ENCODE measurements at regions not wholly inside any gene's neighbourhood (a gene's known extent, or its start where the extent isn't known, plus 50 kb on each side); places are given as distances from the start of the nearest gene placed in this dataset.
A peak's percentile ranks its signal among the peaks of the same experiment; 100 is the strongest.

DNA sequence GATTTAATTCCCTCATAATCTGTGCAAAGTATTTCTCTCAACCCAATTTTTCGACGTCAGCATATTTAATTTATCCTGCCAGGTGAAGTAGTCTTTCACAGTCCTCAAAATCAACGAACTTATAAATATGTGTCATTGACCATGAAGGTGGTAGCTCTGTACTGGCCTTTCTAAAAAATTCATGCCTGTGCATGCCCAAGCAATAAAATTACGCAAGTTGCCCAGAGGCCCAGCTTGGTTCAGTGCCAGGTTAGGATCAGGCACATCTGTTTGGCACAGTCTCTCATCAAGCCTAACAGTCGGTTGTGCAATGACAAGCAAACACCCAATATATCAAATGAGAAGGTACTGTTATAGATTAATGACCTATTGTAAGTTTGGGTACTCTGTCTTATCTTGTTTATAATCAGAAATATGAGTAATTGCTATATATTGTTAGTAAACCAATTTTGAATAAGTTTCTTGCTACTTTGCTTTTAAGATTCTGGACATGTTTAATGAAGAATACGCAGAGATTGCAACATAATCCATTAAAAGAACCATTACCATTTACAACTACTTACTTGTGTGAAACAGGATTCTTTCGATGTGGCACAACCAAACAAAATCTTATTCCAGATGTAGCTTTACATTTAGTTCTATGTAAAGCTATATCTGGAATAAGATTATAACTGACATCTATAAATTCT lies 159.0 kb upstream of the IL12A start:
- Histone ChIP-seq H3K4me3 (no peak overlapping the region), H3K27me3 (ENCODE audit: low read depth) (no peaks in the 10 kb centered on the region), H3K4me1 (peaks cover 39% of the 10 kb centered on the region), H3K9me3 (replicated peaks) (no peaks in the 10 kb centered on the region), H3K36me3 (no peaks in the 10 kb centered on the region), H3K27ac (replicated peaks) (peak overlapping the region; percentile 70)
- TF ChIP-seq, protein P1, sequence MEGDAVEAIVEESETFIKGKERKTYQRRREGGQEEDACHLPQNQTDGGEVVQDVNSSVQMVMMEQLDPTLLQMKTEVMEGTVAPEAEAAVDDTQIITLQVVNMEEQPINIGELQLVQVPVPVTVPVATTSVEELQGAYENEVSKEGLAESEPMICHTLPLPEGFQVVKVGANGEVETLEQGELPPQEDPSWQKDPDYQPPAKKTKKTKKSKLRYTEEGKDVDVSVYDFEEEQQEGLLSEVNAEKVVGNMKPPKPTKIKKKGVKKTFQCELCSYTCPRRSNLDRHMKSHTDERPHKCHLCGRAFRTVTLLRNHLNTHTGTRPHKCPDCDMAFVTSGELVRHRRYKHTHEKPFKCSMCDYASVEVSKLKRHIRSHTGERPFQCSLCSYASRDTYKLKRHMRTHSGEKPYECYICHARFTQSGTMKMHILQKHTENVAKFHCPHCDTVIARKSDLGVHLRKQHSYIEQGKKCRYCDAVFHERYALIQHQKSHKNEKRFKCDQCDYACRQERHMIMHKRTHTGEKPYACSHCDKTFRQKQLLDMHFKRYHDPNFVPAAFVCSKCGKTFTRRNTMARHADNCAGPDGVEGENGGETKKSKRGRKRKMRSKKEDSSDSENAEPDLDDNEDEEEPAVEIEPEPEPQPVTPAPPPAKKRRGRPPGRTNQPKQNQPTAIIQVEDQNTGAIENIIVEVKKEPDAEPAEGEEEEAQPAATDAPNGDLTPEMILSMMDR (IDR thresholded peaks at IDR 0.05; ENCODE audit: borderline replicate concordance) = no peak
- intact Hi-C loops (cut with micrococcal nuclease) = loop anchor here (5.0 to 10.0 kb wide), 2 partner anchors 55 to 163 kb away; no protein-coding TSS in a partner anchor
- peak; percentile 42 for DNase-seq

DNA sequence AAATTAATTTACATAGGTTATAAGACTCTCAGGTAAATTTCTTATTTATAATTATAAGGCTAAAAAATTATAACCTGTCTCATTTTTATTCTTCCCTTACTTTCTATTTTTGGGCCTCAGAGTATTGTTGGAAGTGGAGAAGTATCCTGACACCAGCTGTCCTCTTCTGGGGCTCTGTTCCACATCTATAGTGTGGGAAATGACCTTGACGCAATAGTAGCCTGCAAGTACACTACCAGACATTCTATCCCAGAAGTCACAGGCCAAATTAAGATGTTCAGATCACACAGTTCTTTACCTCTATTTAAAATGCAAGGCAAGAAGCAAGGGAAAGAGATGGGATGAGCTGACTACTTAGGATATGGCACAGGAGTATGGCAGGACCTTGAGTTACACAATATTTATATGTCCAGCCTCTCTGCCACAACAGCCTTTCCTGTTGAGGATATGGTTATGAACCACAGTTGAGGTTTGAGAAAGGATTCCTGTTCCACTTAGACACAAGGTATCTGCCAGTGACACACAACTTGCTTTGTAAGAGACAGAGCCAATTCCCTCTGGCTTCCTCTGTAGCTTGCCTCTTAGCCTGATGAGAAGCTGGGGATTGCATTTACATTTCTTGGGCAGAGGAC lies 158.0 kb upstream of the IL12A start:
- no peaks in the 10 kb centered on the region for H3K27me3 ChIP-seq (ENCODE audit: low read depth)
- intact Hi-C loops (cut with micrococcal nuclease) = loop anchor here (10.0 kb wide), 1 partner anchor 54 kb away; no protein-coding TSS in a partner anchor
- H3K4me1 ChIP-seq = peaks cover 30% of the 10 kb centered on the region
- no peak overlapping the region for H3K4me3 ChIP-seq
- TF ChIP-seq, protein P1 (IDR thresholded peaks at IDR 0.05; ENCODE audit: borderline replicate concordance) = no peak
- no peaks in the 10 kb centered on the region for H3K9me3 ChIP-seq (replicated peaks)
- DNase-seq = no peak
- no peaks in the 10 kb centered on the region for H3K36me3 ChIP-seq
- H3K27ac ChIP-seq (replicated peaks) = peak overlapping the region; percentile 70

DNA sequence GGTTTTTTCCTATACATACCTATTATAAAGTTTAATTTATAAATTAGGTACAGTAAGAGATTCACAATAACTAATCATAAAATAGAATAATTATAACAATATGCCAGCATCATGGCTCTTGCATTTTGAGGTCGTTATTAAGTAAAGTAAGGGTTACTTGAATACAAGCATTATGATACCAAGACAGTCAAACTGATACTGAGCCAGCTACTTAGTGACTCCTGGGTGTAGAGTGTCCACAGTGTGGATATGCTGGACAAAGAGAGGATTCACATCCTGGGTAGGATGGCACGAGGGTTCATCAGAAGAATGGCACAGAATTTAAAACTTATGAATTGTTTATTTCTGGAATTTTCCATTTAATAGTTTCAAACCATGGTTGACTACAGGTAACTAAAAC lies 157.2 kb upstream of the IL12A start:
- TF ChIP-seq, protein P1 (IDR thresholded peaks at IDR 0.05; ENCODE audit: borderline replicate concordance) = no peak
- Histone ChIP-seq H3K4me1 (peaks cover 36% of the 10 kb centered on the region), H3K4me3 (no peak overlapping the region), H3K36me3 (no peaks in the 10 kb centered on the region), H3K9me3 (replicated peaks) (no peaks in the 10 kb centered on the region), H3K27me3 (ENCODE audit: low read depth) (no peaks in the 10 kb centered on the region), H3K27ac (replicated peaks) (no peak overlapping the region)
- no peak for DNase-seq
- intact Hi-C loops (cut with micrococcal nuclease) = loop anchor here (10.0 kb wide), 1 partner anchor 53 kb away; no protein-coding TSS in a partner anchor

DNA sequence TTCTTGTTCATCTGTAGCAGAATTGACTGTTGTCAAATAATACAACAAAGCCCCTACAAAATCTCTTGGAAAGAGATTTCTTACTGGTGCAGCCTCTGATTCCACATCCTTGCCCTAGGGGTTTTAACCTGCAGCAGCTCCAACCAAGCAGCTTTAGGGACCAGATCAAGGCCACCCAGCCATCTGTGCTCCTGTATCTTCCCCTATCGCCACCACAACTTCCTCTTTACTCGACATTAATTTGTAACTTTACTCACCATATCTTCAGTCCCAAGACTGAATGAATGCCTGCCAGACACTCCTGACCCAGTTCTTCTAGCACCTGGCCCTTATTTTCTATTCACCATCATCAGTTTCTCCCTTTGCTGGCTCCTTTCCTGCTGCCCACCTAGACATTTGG lies 156.6 kb upstream of the IL12A start:
- H3K9me3 ChIP-seq (replicated peaks) = no peaks in the 10 kb centered on the region
- H3K36me3 ChIP-seq = no peaks in the 10 kb centered on the region
- no peak overlapping the region for H3K27ac ChIP-seq (replicated peaks)
- TF ChIP-seq, protein P1 (IDR thresholded peaks at IDR 0.05; ENCODE audit: borderline replicate concordance) = no peak
- peaks cover 42% of the 10 kb centered on the region for H3K4me1 ChIP-seq
- H3K27me3 ChIP-seq (ENCODE audit: low read depth) = no peaks in the 10 kb centered on the region
- no peak overlapping the region for H3K4me3 ChIP-seq
- no peak for DNase-seq
- intact Hi-C loops (cut with micrococcal nuclease) = loop anchor here (10.0 kb wide), 1 partner anchor 53 kb away; no protein-coding TSS in a partner anchor

DNA sequence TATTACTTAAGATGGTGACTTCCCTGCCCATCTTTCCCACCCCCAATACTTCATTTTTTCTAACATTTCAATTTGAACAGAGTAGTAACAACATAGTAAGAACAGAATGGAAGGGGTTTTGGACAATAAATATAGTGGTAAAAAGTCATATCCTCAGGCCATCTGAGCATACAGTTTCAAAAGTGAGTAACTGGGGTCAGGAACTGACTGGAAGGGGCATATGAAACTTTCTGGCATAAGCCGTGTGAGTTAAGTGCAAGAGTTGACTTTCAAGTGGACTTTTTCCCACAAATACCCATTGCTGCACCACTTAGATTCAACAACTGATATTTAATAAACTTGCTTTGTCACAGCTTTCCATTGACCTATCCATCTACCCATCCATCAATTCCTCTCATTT lies 153.5 kb upstream of the IL12A start:
- DNase-seq = no peak
- no peaks in the 10 kb centered on the region for H3K9me3 ChIP-seq (replicated peaks)
- H3K4me1 ChIP-seq = peaks cover 57% of the 10 kb centered on the region
- H3K36me3 ChIP-seq = no peaks in the 10 kb centered on the region
- TF ChIP-seq, protein P1 (IDR thresholded peaks at IDR 0.05; ENCODE audit: borderline replicate concordance) = no peak
- H3K27me3 ChIP-seq (ENCODE audit: low read depth) = no peaks in the 10 kb centered on the region
- peak overlapping the region; percentile 85 for H3K27ac ChIP-seq (replicated peaks)
- intact Hi-C loops (cut with micrococcal nuclease) = loop anchor here (10.0 kb wide), 1 partner anchor 50 kb away; no protein-coding TSS in a partner anchor
- H3K4me3 ChIP-seq = no peak overlapping the region
